ENCODE measurements at regions not wholly inside any gene's neighbourhood (a gene's known extent, or its start where the extent isn't known, plus 50 kb on each side); places are given as distances from the start of the nearest gene placed in this dataset.

- Mint-ChIP-seq H3K27me3 (ENCODE audit: unreplicated experiment) (peaks cover 17% of the 10 kb centered on the region), H3K4me1 (ENCODE audit: low read depth, unreplicated experiment) (peaks cover 24% of the 10 kb centered on the region), H3K36me3 (ENCODE audit: unreplicated experiment) (peaks cover 6% of the 10 kb centered on the region), H3K4me3 (ENCODE audit: unreplicated experiment) (peak overlapping the region; percentile 8), H3K9me3 (ENCODE audit: unreplicated experiment) (peaks cover 18% of the 10 kb centered on the region), H3K27ac (ENCODE audit: unreplicated experiment) (peak overlapping the region; percentile 86)
- TF ChIP-seq CTCF (IDR thresholded peaks at IDR 0.05; ENCODE audit: partially characterized antibody, unreplicated experiment) = no peak
- no peak for DNase-seq
Observed at GRCh38 chr7:68699090-68699711, 899.1 kb upstream of the AUTS2 start.

- Mint-ChIP-seq H3K36me3 (ENCODE audit: unreplicated experiment) (peaks cover 3% of the 10 kb centered on the region), H3K4me1 (ENCODE audit: low read depth, unreplicated experiment) (peaks cover 24% of the 10 kb centered on the region), H3K9me3 (ENCODE audit: unreplicated experiment) (peaks cover 17% of the 10 kb centered on the region), H3K4me3 (ENCODE audit: unreplicated experiment) (no peak overlapping the region), H3K27ac (ENCODE audit: unreplicated experiment) (no peak overlapping the region), H3K27me3 (ENCODE audit: unreplicated experiment) (peaks cover 15% of the 10 kb centered on the region)
- no peak for DNase-seq
- no peak for TF ChIP-seq CTCF (IDR thresholded peaks at IDR 0.05; ENCODE audit: partially characterized antibody, unreplicated experiment)
Observed at GRCh38 chr7:68700414-68700813, 897.9 kb upstream of the AUTS2 start.

- Mint-ChIP-seq H3K36me3 (ENCODE audit: unreplicated experiment) (no peaks in the 10 kb centered on the region), H3K4me1 (ENCODE audit: low read depth, unreplicated experiment) (no peaks in the 10 kb centered on the region), H3K4me3 (ENCODE audit: unreplicated experiment) (no peak overlapping the region), H3K9me3 (ENCODE audit: unreplicated experiment) (no peaks in the 10 kb centered on the region), H3K27ac (ENCODE audit: unreplicated experiment) (no peak overlapping the region), H3K27me3 (ENCODE audit: unreplicated experiment) (peaks cover 3% of the 10 kb centered on the region)
- no peak for TF ChIP-seq CTCF (IDR thresholded peaks at IDR 0.05; ENCODE audit: partially characterized antibody, unreplicated experiment)
- DNase-seq = no peak
Observed at GRCh38 chr7:68706291-68706690, 892.0 kb upstream of the AUTS2 start.

- TF ChIP-seq CTCF (IDR thresholded peaks at IDR 0.05; ENCODE audit: partially characterized antibody, unreplicated experiment) = no peak
- no peak overlapping the region for H3K27ac Mint-ChIP-seq (ENCODE audit: unreplicated experiment)
- no peak overlapping the region for H3K4me3 Mint-ChIP-seq (ENCODE audit: unreplicated experiment)
- peaks cover 4% of the 10 kb centered on the region for H3K27me3 Mint-ChIP-seq (ENCODE audit: unreplicated experiment)
- no peak for DNase-seq
- no peaks in the 10 kb centered on the region for H3K9me3 Mint-ChIP-seq (ENCODE audit: unreplicated experiment)
- H3K4me1 Mint-ChIP-seq (ENCODE audit: low read depth, unreplicated experiment) = no peaks in the 10 kb centered on the region
- no peaks in the 10 kb centered on the region for H3K36me3 Mint-ChIP-seq (ENCODE audit: unreplicated experiment)
Observed at GRCh38 chr7:68707159-68707558, 891.1 kb upstream of the AUTS2 start.

GRCh38 chr7:68707958-68708357 is 890.3 kb upstream of the AUTS2 start:
- no peaks in the 10 kb centered on the region for H3K36me3 Mint-ChIP-seq (ENCODE audit: unreplicated experiment)
- H3K27ac Mint-ChIP-seq (ENCODE audit: unreplicated experiment) = no peak overlapping the region
- TF ChIP-seq CTCF (IDR thresholded peaks at IDR 0.05; ENCODE audit: partially characterized antibody, unreplicated experiment) = no peak
- H3K4me3 Mint-ChIP-seq (ENCODE audit: unreplicated experiment) = no peak overlapping the region
- peaks cover 2% of the 10 kb centered on the region for H3K4me1 Mint-ChIP-seq (ENCODE audit: low read depth, unreplicated experiment)
- DNase-seq = no peak
- H3K9me3 Mint-ChIP-seq (ENCODE audit: unreplicated experiment) = no peaks in the 10 kb centered on the region
- H3K27me3 Mint-ChIP-seq (ENCODE audit: unreplicated experiment) = peaks cover 4% of the 10 kb centered on the region
